A673 (cell line): ENCODE measurements at regions not wholly inside any gene's neighbourhood (a gene's known extent, or its start where the extent isn't known, plus 50 kb on each side); places are given as distances from the start of the nearest gene placed in this dataset.

Experiments used
- BruUV-seq: library from RNA; stranded (reverse); fragments of 400-500 nt; replicated peaks from 2 replicates; lab custom pipeline; 2021; lab: Mats Ljungman, UMichigan
- CTCF ChIA-PET: fragments of 300-600 bp; sonication (Branson Sonifier 250); formaldehyde crosslinking; loops from one replicate; lab custom pipeline; 2022; ENCODE audit warnings: antibody characterized with exemption; lab: Charles Lee
- POLR2A ChIA-PET: fragments of 300-600 bp; sonication (Branson Sonifier 250); formaldehyde crosslinking; loops from one replicate; lab custom pipeline; 2022; ENCODE audit warnings: antibody characterized with exemption; ENCODE audit not compliant: low non-redundant PET; lab: Charles Lee
- DNase-seq: peaks from one replicate; pipeline ENCODE4 v3.0.0-alpha.2; 2015; ENCODE audit warnings: low spot score
- H3K27ac ChIP-seq: fragments of 200-600 bp; sonication (generic); 2 replicates; pipeline ENCODE4 v1.5.1; 2016; ENCODE audit warnings: mixed run types, low read depth, mild to moderate bottlenecking, mixed read lengths, antibody characterized with exemption, low read length; ENCODE audit not compliant: poor library complexity, severe bottlenecking
- H3K27me3 ChIP-seq: fragments of 200-600 bp; sonication (generic); replicated peaks from 2 replicates; pipeline ENCODE4 v1.6.1; 2017; ENCODE audit warnings: mixed run types, low read depth, mild to moderate bottlenecking, mixed read lengths, antibody characterized with exemption, low read length; ENCODE audit not compliant: insufficient read depth, poor library complexity
- H3K36me3 ChIP-seq: fragments of 200-600 bp; sonication (generic); 2 replicates; pipeline ENCODE4 v1.6.1; 2016; ENCODE audit warnings: mixed run types, mild to moderate bottlenecking, mixed read lengths, antibody characterized with exemption, low read length; ENCODE audit not compliant: insufficient read depth, poor library complexity, severe bottlenecking
- H3K4me1 ChIP-seq: fragments of 200-600 bp; sonication (generic); 2 replicates; pipeline ENCODE4 v1.6.1; 2017; ENCODE audit warnings: mixed run types, mild to moderate bottlenecking, mixed read lengths, antibody characterized with exemption, low read length; ENCODE audit not compliant: insufficient read depth, poor library complexity, severe bottlenecking
- H3K4me3 ChIP-seq: fragments of 200-600 bp; sonication (generic); 2 replicates; pipeline ENCODE4 v1.5.1; 2016; ENCODE audit warnings: low read depth, mixed run types, mild to moderate bottlenecking, mixed read lengths, low read length; ENCODE audit not compliant: poor library complexity, severe bottlenecking
- H3K9me3 ChIP-seq: fragments of 200-600 bp; sonication (generic); 2 replicates; pipeline ENCODE4 v1.6.1; 2016; ENCODE audit warnings: mixed run types, low read depth, mild to moderate bottlenecking, mixed read lengths, antibody characterized with exemption, low read length; ENCODE audit not compliant: poor library complexity, severe bottlenecking
- EZH2 ChIP-seq: fragments of 200-600 bp; sonication (generic); IDR thresholded peaks from 2 replicates; pipeline ENCODE4 v1.6.1; 2017; ENCODE audit warnings: borderline replicate concordance, low read depth, mild to moderate bottlenecking, mixed read lengths, antibody characterized with exemption, low read length; ENCODE audit not compliant: poor library complexity, severe bottlenecking
- intact Hi-C: fragments of 100-400 bp; cut with micrococcal nuclease; formaldehyde crosslinking; loops from one replicate; pipeline ENCODE4 v1.10.0; 2022; ENCODE audit not compliant: unreplicated experiment
- TF ChIP-seq, protein P1 (sequence below): fragments of 300-800, 200-600 bp; sonication (generic); conservative IDR thresholded peaks from 2 replicates; pipeline ENCODE4 v1.5.1; 2017; ENCODE audit warnings: low read depth, mild to moderate bottlenecking, antibody characterized with exemption, low read length, moderate library complexity, mixed read lengths

DNA sequence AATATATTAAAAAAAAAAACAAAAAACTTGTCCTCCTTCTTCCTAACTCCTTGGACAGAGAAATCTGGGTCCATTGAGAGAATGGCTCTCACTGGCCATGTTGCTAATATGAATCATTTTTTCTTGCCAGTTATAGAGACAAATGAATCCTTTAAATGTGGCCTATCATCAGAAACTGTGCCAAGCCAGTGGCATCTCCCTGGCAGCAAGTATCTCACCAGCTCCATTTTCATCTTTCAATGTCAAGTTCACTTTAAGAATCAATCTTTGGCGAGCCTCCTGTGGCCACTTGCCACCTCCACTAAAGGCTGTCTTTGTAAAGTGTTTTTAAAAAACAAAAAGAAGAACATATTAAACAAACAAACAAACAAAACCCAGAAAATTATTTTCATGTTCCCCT is 202.5 kb downstream of the TUSC7 start:
- Histone ChIP-seq H3K36me3 (no peaks in the 10 kb centered on the region), H3K4me3 (no peak overlapping the region), H3K27me3 (no peaks in the 10 kb centered on the region), H3K4me1 (no peaks in the 10 kb centered on the region), H3K27ac (no peak overlapping the region), H3K9me3 (no peaks in the 10 kb centered on the region)
- ChIA-PET POLR2A (no interaction called here), CTCF (no interaction called here)
- intact Hi-C loops: no loop called here
- DNase-seq: no peak
- TF ChIP-seq, protein P1, sequence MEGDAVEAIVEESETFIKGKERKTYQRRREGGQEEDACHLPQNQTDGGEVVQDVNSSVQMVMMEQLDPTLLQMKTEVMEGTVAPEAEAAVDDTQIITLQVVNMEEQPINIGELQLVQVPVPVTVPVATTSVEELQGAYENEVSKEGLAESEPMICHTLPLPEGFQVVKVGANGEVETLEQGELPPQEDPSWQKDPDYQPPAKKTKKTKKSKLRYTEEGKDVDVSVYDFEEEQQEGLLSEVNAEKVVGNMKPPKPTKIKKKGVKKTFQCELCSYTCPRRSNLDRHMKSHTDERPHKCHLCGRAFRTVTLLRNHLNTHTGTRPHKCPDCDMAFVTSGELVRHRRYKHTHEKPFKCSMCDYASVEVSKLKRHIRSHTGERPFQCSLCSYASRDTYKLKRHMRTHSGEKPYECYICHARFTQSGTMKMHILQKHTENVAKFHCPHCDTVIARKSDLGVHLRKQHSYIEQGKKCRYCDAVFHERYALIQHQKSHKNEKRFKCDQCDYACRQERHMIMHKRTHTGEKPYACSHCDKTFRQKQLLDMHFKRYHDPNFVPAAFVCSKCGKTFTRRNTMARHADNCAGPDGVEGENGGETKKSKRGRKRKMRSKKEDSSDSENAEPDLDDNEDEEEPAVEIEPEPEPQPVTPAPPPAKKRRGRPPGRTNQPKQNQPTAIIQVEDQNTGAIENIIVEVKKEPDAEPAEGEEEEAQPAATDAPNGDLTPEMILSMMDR: no peak
- TF ChIP-seq EZH2: no peak
- no TSS peak for BruUV-seq

DNA sequence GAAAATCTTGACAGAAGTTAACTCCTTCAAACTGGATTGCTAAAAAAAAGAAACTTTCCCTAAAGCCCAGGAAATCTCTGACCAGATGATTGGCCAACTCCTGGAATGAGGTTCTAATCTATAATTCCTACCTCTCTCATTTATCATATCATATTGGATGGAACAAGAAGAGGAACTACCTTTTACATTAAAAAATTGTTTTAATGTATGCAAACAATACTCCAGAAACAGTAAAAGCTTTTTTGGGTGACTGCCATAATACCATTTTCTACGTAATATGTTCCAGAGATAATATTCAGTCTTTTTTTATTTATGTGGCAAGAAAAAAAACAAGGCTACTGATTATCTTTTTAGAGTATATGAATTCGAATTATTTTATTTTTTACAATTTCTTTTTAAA is 204.4 kb downstream of the TUSC7 start:
- Histone ChIP-seq H3K9me3 (no peaks in the 10 kb centered on the region), H3K4me1 (no peaks in the 10 kb centered on the region), H3K27me3 (no peaks in the 10 kb centered on the region), H3K4me3 (no peak overlapping the region), H3K27ac (no peak overlapping the region), H3K36me3 (no peaks in the 10 kb centered on the region)
- intact Hi-C loops: no loop called here
- DNase-seq: no peak
- no peak for TF ChIP-seq EZH2
- TF ChIP-seq, protein P1: no peak
- no TSS peak for BruUV-seq
- CTCF ChIA-PET: no interaction called here
- POLR2A ChIA-PET: no interaction called here

DNA sequence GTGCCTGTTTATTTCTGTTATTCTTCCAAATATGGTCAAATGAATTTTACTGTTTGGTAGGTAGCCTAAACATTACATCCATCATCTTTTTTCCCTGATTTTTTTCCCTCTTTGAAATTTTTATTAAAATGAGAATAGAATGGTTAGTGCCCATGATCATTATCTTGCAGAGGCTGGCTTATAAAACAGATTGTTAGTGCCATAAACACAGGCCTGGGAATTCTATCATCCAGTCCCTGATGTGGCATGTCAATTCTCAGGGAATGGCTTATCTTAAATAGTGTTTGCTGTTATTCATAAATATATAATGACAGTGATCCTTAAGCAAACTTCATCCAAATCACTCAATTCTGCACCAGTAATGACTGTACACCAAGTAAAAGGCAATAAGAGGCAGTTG is 207.3 kb downstream of the TUSC7 start:
- H3K27me3 ChIP-seq: no peaks in the 10 kb centered on the region
- BruUV-seq: no TSS peak
- no peak for TF ChIP-seq EZH2
- TF ChIP-seq, protein P1: no peak
- no peak for DNase-seq
- no peaks in the 10 kb centered on the region for H3K36me3 ChIP-seq
- intact Hi-C loops: no loop called here
- CTCF ChIA-PET: no interaction called here
- H3K4me1 ChIP-seq: no peaks in the 10 kb centered on the region
- H3K27ac ChIP-seq: no peak overlapping the region
- POLR2A ChIA-PET: no interaction called here
- H3K4me3 ChIP-seq: no peak overlapping the region
- H3K9me3 ChIP-seq: no peaks in the 10 kb centered on the region
